A549 (cell line): ENCODE measurements at regions not wholly inside any gene's neighbourhood (a gene's known extent, or its start where the extent isn't known, plus 50 kb on each side); places are given as distances from the start of the nearest gene placed in this dataset.

Experiments
- ATAC-seq, 2 experiments: fragments of 200-7000 bp in 1 of 2; fragments of >200 bp in 1 of 2; cut with Nextera tagmentation in 1 of 2; cut with Tn5 transposase in 1 of 2; 3 replicates each; pipeline versions ENCODE4 v1.8.0 to v1.9.1; 2018 to 2020; ENCODE audit warnings: mild to moderate bottlenecking in 1 of 2, moderate library complexity in 1 of 2
- CTCF ChIA-PET: fragments of 300-600 bp; sonication (Branson Sonifier 250); formaldehyde crosslinking; extraction: SDS; loops from one replicate; lab custom pipeline; 2021; ENCODE audit warnings: antibody characterized with exemption, inconsistent platforms; lab: Yijun Ruan, JAX
- POLR2A ChIA-PET: fragments of 350-600 bp; formaldehyde crosslinking; extraction: SDS; loops from one replicate; lab custom pipeline; 2021; ENCODE audit warnings: antibody characterized with exemption, inconsistent platforms; lab: Yijun Ruan, JAX
- DNase-seq, 2 experiments: peaks; one replicate each; pipeline versions ENCODE4 v3.0.0 to v3.0.0-alpha.2; 2011 to 2016; ENCODE audit warnings: low read depth in 1 of 2, low spot score in 1 of 2
- FAIRE-seq: peaks from 2 replicates; lab custom pipeline; 2011; peaks lifted over from hg19 to GRCh38; lab: Jason Lieb, UNC
- H3K27ac ChIP-seq, 2 experiments: fragments of >200 bp; sonication (Bioruptor Twin); formaldehyde crosslinking; 3 replicates each; pipeline ENCODE4 v1.5.1; 2016 to 2017
- H3K4me1 ChIP-seq: fragments of >200 bp; sonication (Bioruptor Twin); formaldehyde crosslinking; 3 replicates; pipeline ENCODE4 v1.6.1; 2016
- H3K4me2 ChIP-seq: fragments of >200 bp; sonication (Bioruptor Twin); formaldehyde crosslinking; 3 replicates; pipeline ENCODE4 v1.6.1; 2016
- H3K4me3 ChIP-seq: fragments of >200 bp; sonication (Bioruptor Twin); formaldehyde crosslinking; 3 replicates; pipeline ENCODE4 v1.5.1; 2016
- H3K9me3 ChIP-seq: fragments of >200 bp; sonication (Bioruptor Twin); formaldehyde crosslinking; 3 replicates; pipeline ENCODE4 v1.6.1; 2016
- CBX2 ChIP-seq: fragments of 200-600 bp; sonication (generic); IDR thresholded peaks from 2 replicates; pipeline ENCODE4 v1.6.1; 2016; ENCODE audit warnings: low read depth, mild to moderate bottlenecking, borderline replicate concordance
- E2F6 ChIP-seq: IDR thresholded peaks from 2 replicates; pipeline ENCODE4 v1.6.1; 2012; ENCODE audit warnings: low read depth, borderline replicate concordance
- EHF ChIP-seq: fragments of 250-450 bp; sonication (Bioruptor Pico); IDR thresholded peaks from 2 replicates; pipeline ENCODE4 v1.5.0; 2020; ENCODE audit warnings: mild to moderate bottlenecking
- EP300 ChIP-seq, 2 experiments: fragments of >200 bp; sonication (Bioruptor Twin); formaldehyde crosslinking; IDR thresholded peaks; 2 replicates in 1 of 2; 3 replicates in 1 of 2; pipeline ENCODE4 v1.6.1; 2016 to 2017
- ESRRA ChIP-seq: fragments of 150-350 bp; IDR thresholded peaks from 2 replicates; pipeline ENCODE4 v1.6.1; 2014; ENCODE audit warnings: mild to moderate bottlenecking, low read length, borderline replicate concordance
- FOSL2 ChIP-seq, 2 experiments: fragments of 450-650 bp in 1 of 2; fragments of >200 bp in 1 of 2; sonication (Bioruptor Twin) in 1 of 2; formaldehyde crosslinking; IDR thresholded peaks; 2 replicates each; pipeline versions ENCODE4 v1.5.0 to v1.6.1; 2016 to 2020; ENCODE audit warnings: mild to moderate bottlenecking in 1 of 2, moderate library complexity in 1 of 2
- FOXS1 ChIP-seq: fragments of 250-450 bp; sonication (Bioruptor Pico); IDR thresholded peaks from 2 replicates; pipeline ENCODE4 v1.5.0; 2020; ENCODE audit warnings: mild to moderate bottlenecking, moderate library complexity
- HDAC2 ChIP-seq: fragments of 200-600 bp; sonication (generic); IDR thresholded peaks from 2 replicates; pipeline ENCODE4 v1.6.1; 2016
- HES2 ChIP-seq: fragments of >200 bp; sonication (Bioruptor Twin); formaldehyde crosslinking; IDR thresholded peaks from 2 replicates; pipeline ENCODE4 v1.6.1; 2016
- JUN ChIP-seq, 2 experiments: fragments of >200 bp; sonication (Bioruptor Twin); formaldehyde crosslinking; IDR thresholded peaks; 2 replicates in 1 of 2; 3 replicates in 1 of 2; pipeline ENCODE4 v1.6.1; 2016 to 2017
- KDM1A ChIP-seq: fragments of 200-600 bp; sonication (generic); IDR thresholded peaks from 2 replicates; pipeline ENCODE4 v1.6.1; 2016; ENCODE audit warnings: low read depth, mild to moderate bottlenecking
- KDM5A ChIP-seq: fragments of 200-600 bp; sonication (generic); IDR thresholded peaks from 2 replicates; pipeline ENCODE4 v1.6.1; 2016; ENCODE audit warnings: antibody characterized with exemption, mild to moderate bottlenecking
- MAFK ChIP-seq: fragments of 450-650 bp; IDR thresholded peaks from 2 replicates; pipeline ENCODE4 v1.6.1; 2014; ENCODE audit not compliant: partially characterized antibody
- MAZ ChIP-seq: fragments of 150-350 bp; IDR thresholded peaks from 2 replicates; pipeline ENCODE4 v1.6.1; 2014; ENCODE audit warnings: antibody characterized with exemption, low read depth, low read length, borderline replicate concordance
- NPAS2 ChIP-seq: fragments of 250-450 bp; sonication (Bioruptor Pico); IDR thresholded peaks from 2 replicates; pipeline ENCODE4 v1.8.0; 2022; ENCODE audit warnings: mild to moderate bottlenecking, moderate library complexity, borderline replicate concordance
- NR3C1 ChIP-seq: fragments of >200 bp; sonication (Bioruptor Twin); formaldehyde crosslinking; IDR thresholded peaks from 3 replicates; pipeline ENCODE4 v1.6.1; 2017
- POLR2AphosphoS2 ChIP-seq: conservative IDR thresholded peaks from 2 replicates; pipeline ENCODE4 v1.6.1; 2012; ENCODE audit warnings: low read length, improper control_type of control experiment, inconsistent platforms
- RAD21 ChIP-seq, 2 experiments: fragments of >200 bp in 1 of 2; sonication (Bioruptor Twin) in 1 of 2; formaldehyde crosslinking in 1 of 2; IDR thresholded peaks in 1 of 2; conservative IDR thresholded peaks in 1 of 2; 2 replicates in 1 of 2; 3 replicates in 1 of 2; pipeline ENCODE4 v1.6.1; 2012 to 2018; ENCODE audit warnings: inconsistent platforms in 1 of 2
- RFX5 ChIP-seq: fragments of 450-650 bp; IDR thresholded peaks from 2 replicates; pipeline ENCODE4 v1.7.1; 2014; ENCODE audit warnings: antibody characterized with exemption, mild to moderate bottlenecking, moderate library complexity
- RNF2 ChIP-seq: fragments of 200-600 bp; sonication (generic); IDR thresholded peaks from 2 replicates; pipeline ENCODE4 v1.6.1; 2016; ENCODE audit warnings: low read depth, mild to moderate bottlenecking, antibody characterized with exemption, moderate library complexity, borderline replicate concordance
- SMC3 ChIP-seq: fragments of >200 bp; sonication (Bioruptor Twin); formaldehyde crosslinking; IDR thresholded peaks from 3 replicates; pipeline ENCODE4 v1.6.1; 2018; ENCODE audit warnings: inconsistent platforms
- TP53 ChIP-seq: fragments of 250-450 bp; sonication (Bioruptor Pico); IDR thresholded peaks from 2 replicates; pipeline ENCODE4 v1.5.0; 2021; ENCODE audit warnings: mild to moderate bottlenecking, moderate library complexity
- USF2 ChIP-seq: fragments of 450-650 bp; IDR thresholded peaks from 2 replicates; pipeline ENCODE4 v1.6.1; 2014; ENCODE audit warnings: antibody characterized with exemption
- ZFP36 ChIP-seq: fragments of 450-650 bp; IDR thresholded peaks from 2 replicates; pipeline ENCODE4 v1.6.1; 2014; ENCODE audit warnings: borderline replicate concordance; ENCODE audit not compliant: partially characterized antibody
- WGBS: methylation state at CpG from one replicate; pipeline ENCODE4 v1.1.6; 2017; ENCODE audit errors: missing lambda C conversion rate; 5-methylcytosine and 5-hydroxymethylcytosine counted together
- TF ChIP-seq, protein P1 (sequence below): fragments of >200 bp; sonication (Bioruptor Twin); formaldehyde crosslinking; IDR thresholded peaks from 3 replicates; pipeline ENCODE4 v1.6.1; 2016
- TF ChIP-seq, protein P2 (sequence below): IDR thresholded peaks from 2 replicates; pipeline ENCODE4 v1.6.1; 2012

GRCh38 chr14:87309557-87309956, 683.4 kb downstream of the GALC start:
- DNase-seq (no peak), FAIRE-seq (no peak), ATAC-seq (no peak)
- no peaks in the 10 kb centered on the region for H3K9me3 ChIP-seq
- POLR2A ChIA-PET = no interaction called here
- no peaks in the 10 kb centered on the region for H3K4me1 ChIP-seq
- no peak for TF ChIP-seq TP53 (CRISPR knock-in tag)
- TF ChIP-seq, protein P1, sequence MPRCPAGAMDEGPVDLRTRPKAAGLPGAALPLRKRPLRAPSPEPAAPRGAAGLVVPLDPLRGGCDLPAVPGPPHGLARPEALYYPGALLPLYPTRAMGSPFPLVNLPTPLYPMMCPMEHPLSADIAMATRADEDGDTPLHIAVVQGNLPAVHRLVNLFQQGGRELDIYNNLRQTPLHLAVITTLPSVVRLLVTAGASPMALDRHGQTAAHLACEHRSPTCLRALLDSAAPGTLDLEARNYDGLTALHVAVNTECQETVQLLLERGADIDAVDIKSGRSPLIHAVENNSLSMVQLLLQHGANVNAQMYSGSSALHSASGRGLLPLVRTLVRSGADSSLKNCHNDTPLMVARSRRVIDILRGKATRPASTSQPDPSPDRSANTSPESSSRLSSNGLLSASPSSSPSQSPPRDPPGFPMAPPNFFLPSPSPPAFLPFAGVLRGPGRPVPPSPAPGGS = no peak
- TF ChIP-seq FOXS1 (CRISPR knock-in tag) = no peak
- no peak overlapping the region for H3K4me3 ChIP-seq
- no peak overlapping the region for H3K4me2 ChIP-seq
- WGBS = 0% methylated on average over 2 of the region's 2 CpGs
- CTCF ChIA-PET = no interaction called here
- H3K27ac ChIP-seq = no peak overlapping the region

DNA sequence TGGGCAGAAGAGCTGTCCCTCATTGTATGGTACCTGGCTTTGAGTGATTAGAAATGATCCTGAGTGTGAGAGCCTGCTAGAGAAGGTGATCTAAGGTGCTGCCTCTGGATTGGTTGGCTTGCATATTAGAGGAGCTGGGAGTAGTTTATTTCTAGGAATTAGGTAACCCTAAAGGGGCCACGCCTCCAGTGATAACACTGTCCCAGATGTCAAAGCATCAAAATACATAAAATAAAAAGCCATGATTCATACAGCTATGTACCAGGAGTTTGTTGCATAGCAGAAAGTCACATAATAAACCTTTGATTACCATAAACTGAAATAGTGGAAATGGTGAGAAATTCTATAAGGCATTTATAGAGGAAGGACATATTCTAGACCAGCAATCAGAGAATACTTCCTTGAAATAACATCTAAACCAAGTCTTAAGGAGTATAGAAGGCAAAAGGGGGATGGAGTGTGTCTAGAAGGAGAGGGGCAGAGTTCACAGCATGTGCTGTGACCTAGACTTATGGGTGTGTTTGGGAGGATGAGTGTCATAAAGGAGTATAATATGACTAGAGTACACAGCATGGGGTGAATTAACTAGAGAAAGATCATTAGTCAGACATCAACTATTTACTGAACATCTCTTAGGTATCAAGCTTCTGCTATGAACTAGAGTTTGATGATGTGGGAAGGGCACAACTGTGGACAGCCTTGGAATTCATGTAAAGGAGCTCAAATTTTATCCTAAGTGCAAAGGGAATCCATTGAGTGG, 686.4 kb downstream of the GALC start:
- FAIRE-seq = no peak

GRCh38 chr14:87305345-87305744, 687.6 kb downstream of the GALC start:
- CTCF ChIA-PET = no interaction called here
- no peak for TF ChIP-seq MAFK
- TF ChIP-seq NPAS2 (CRISPR knock-in tag) = no peak
- no peak for TF ChIP-seq RNF2
- TF ChIP-seq FOXS1 (CRISPR knock-in tag) = no peak
- TF ChIP-seq ESRRA = no peak
- TF ChIP-seq EP300 (IDR thresholded peaks at IDR 0.05) = no peak
- no peak for TF ChIP-seq KDM1A
- TF ChIP-seq MAZ = no peak
- no peak for TF ChIP-seq POLR2AphosphoS2
- TF ChIP-seq, all 56 proteins: peak for 0
- H3K9me3 ChIP-seq = no peaks in the 10 kb centered on the region
- ATAC-seq (no peak), FAIRE-seq (no peak), DNase-seq (no peak)
- H3K4me3 ChIP-seq = no peak overlapping the region
- no peak overlapping the region for H3K4me2 ChIP-seq
- H3K27ac ChIP-seq = no peak overlapping the region
- no peaks in the 10 kb centered on the region for H3K4me1 ChIP-seq
- POLR2A ChIA-PET = no interaction called here
- 1% methylated on average over 3 of the region's 3 CpGs for WGBS

More for the DNA sequence above, 686.4 kb downstream of the GALC start:
- ATAC-seq (no peak), DNase-seq (no peak)
- Histone ChIP-seq H3K9me3 (no peaks in the 10 kb centered on the region), H3K4me1 (no peaks in the 10 kb centered on the region), H3K4me3 (no peak overlapping the region), H3K4me2 (no peak overlapping the region), H3K27ac (no peak overlapping the region)
- ChIA-PET CTCF (no interaction called here), POLR2A (no interaction called here)
- TF ChIP-seq NR3C1 (no peak), SMC3 (no peak), JUN (IDR thresholded peaks at IDR 0.05) (no peak), RAD21 (conservative IDR thresholded peaks at IDR 0.05 in 1 of 2, IDR thresholded peaks at IDR 0.05 in 1 of 2) (no peak), MAFK (no peak), CBX2 (no peak), EHF (no peak), ZFP36 (no peak), HES2 (no peak), HDAC2 (no peak), RFX5 (no peak), KDM5A (no peak), USF2 (no peak), FOSL2 (IDR thresholded peaks at IDR 0.05) (no peak), FOSL2 (CRISPR knock-in tag; IDR thresholded peaks at IDR 0.05) (no peak), NPAS2 (CRISPR knock-in tag) (no peak), E2F6 (no peak)
- TF ChIP-seq, protein P2, sequence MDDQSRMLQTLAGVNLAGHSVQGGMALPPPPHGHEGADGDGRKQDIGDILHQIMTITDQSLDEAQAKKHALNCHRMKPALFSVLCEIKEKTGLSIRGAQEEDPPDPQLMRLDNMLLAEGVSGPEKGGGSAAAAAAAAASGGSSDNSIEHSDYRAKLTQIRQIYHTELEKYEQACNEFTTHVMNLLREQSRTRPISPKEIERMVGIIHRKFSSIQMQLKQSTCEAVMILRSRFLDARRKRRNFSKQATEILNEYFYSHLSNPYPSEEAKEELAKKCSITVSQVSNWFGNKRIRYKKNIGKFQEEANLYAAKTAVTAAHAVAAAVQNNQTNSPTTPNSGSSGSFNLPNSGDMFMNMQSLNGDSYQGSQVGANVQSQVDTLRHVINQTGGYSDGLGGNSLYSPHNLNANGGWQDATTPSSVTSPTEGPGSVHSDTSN = no peak
- 5% methylated on average over 1 of the region's 1 CpG for WGBS
